ENCODE measurements at regions not wholly inside any gene's neighbourhood (a gene's known extent, or its start where the extent isn't known, plus 50 kb on each side); places are given as distances from the start of the nearest gene placed in this dataset.

DNA sequence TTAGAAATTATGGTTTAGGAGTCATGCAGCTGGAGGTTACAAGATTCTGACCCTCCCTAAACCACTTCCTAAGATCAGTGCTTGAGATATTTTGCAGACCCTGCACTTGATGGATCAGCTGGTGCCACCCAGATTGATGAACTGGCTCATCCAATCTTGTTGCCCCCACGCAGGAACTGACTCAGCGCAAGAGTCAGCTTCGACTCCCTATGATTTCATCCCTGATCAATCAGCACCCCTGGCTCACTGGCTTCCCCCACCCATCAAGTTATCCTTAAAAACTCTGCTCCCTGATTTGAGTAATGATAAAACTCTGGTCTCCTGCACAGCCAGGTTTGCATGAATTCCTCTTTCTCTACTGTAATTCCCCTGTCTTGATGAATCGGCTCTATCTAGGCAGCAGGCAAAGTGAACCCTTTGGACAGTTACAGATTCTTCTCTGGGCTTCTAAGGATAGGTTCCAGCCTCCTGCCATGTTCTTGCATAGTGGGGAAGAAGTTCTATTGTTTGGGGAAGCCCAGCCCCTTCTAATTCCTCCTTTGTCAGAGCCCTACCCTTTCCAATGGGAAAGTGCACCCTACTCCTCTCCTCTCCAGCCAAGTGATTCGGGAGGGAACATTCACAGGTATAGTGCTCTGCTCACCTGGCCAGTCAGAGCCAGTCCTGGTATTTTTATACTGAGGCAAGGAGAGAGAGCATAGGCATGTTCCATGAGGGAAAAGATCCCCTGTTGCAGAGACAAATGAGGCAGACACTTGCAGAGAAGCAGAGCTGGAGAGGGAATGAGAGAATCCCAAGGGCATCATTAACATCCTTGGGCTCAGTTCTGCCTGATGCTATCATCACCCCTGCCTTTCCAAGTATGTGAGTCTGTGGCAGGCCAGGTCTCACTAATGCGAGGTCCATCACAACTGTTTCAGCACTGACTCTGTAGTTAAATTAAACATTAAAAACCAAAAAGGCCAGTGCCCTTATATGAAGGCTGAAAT lies 224.4 kb upstream of the GALNT17 start:
- no peak for DNase-seq

- DNase-seq = no peak
Observed at GRCh38 chr7:70913924-70914323, 218.0 kb upstream of the GALNT17 start.

DNA sequence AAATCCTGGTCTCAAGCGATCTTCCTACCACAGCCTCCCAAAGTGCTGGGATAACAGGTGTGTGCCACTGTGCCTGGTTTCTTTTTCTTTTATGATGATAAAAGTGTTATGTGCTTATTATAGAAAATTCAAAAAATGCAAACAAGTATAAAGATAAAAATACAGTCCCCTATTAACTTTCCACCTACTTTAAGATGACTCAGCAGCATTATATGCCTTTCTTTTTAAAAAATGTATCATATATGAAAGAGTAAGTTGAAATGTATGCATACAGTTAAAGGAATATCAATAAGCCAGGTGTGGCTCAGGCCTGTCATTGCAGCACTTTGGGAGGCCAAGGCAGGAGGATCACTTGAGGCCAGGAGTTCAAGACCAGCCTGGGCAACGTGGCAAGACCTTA lies 216.9 kb upstream of the GALNT17 start:
- DNase-seq = no peak

- no peak for DNase-seq
Observed at GRCh38 chr7:70919481-70920073, 212.4 kb upstream of the GALNT17 start.

DNA sequence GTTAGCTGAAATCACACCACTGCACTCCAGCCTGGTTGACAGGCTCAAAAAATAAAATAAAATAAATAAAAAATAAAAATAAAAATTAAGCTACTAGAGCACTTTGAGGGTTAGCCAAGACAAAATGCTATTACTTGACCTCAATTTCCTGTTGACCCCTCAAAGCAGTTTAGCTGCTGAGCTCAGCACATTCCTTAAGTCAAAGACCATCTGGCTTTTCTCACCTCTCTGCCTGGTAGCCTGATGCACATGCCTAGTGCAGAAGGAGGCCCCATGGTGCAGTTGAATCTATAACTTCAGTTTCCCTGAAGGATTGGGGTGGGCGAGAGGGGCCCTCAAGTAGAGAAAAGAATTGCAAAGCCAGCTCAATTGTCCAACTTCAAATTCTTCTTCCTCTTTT lies 211.1 kb upstream of the GALNT17 start:
- DNase-seq = no peak

GRCh38 chr7:70923181-70923845 lies 208.6 kb upstream of the GALNT17 start:
- no peak for DNase-seq

GRCh38 chr7:70925411-70926115 lies 206.4 kb upstream of the GALNT17 start:
- DNase-seq = no peak

GRCh38 chr7:70926666-70927065 lies 205.3 kb upstream of the GALNT17 start:
- no peak for DNase-seq

- no peak for DNase-seq
Observed at GRCh38 chr7:70935311-70935710, 196.6 kb upstream of the GALNT17 start.

DNA sequence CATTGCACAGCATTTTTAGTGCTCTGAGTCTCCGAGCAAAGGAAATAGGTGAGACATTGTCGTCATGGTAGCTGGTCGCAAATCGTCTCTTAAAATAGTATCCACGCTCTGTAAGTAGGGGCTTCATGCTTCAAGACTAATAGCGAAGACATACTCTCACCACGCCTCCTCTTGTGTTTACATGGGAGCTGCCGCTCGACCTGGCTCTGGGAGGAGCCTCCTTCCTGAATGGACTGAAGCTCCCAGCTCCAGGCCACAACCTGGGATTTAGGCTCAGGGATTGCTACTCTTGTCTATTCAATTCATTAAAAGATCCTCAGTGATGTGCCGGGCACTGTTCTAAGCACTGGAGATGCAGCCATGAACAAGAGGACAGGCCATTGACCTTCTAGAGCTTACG lies 196.1 kb upstream of the GALNT17 start:
- DNase-seq = no peak

GRCh38 chr7:70937424-70937823 lies 194.5 kb upstream of the GALNT17 start:
- DNase-seq = no peak

- DNase-seq = no peak
Observed at GRCh38 chr7:70940597-70940996, 191.3 kb upstream of the GALNT17 start.

GRCh38 chr7:70942791-70943190 lies 189.2 kb upstream of the GALNT17 start:
- DNase-seq = no peak

DNA sequence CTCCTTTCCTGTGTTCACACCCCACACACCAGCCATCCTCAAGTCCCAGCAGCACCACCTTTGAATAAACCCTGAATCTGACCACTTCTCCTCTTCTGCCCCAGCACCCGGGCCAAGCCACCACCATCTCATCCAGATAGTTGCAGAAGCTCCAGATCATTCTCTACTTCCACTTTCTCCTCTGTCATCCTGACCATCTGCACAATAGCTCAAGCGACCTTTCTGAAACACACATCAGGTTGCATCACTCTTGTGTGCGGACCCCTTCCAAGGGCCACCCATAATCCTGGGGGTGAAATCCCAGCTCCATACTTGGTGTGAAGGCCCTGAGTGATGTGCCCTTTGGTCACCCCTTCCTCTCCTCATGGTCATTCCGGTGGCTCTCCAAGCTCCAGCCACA lies 187.4 kb upstream of the GALNT17 start:
- DNase-seq = no peak

DNA sequence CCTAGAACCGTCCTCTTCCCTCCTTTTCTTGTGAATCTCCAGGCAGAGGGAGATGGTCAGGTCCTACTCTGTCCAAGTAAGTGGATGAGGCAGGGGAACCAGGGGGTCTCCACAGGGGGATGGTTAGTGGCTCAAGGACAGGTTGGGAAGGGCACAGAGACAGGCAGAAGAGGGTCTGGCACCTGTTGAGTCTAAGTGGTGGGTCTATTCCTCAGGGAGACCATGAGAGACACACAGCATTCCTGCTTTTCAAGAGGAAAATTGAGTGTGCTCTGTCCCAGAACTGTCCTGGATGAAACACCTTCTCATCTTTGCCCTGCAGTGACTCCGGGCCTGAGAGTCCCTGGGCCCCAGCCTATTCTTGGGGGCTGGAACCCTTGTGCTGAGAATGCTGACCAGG lies 184.8 kb upstream of the GALNT17 start:
- no peak for DNase-seq

GRCh38 chr7:70949862-70950261 lies 182.1 kb upstream of the GALNT17 start:
- no peak for DNase-seq

- no peak for DNase-seq
Observed at GRCh38 chr7:70951271-70951962, 180.5 kb upstream of the GALNT17 start.

DNA sequence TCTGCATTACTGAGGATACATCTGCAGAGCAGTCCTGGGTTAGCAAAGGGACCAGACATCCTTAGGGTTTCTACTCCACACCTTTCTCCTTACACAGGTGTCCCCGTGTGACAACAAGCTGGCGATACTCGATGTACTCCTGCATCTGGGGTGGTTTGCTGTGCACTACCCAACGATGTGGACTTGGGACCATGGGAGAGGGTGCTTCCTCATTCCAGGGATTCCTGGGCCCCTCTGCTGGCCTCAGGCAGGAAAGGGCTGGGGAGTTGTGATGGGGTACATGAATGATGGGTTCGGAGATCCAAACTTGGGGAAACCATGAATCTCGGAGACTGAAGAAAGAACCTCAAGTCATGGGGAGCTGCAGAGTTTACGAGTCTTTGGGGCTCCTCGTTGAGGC lies 179.6 kb upstream of the GALNT17 start:
- no peak for DNase-seq

DNA sequence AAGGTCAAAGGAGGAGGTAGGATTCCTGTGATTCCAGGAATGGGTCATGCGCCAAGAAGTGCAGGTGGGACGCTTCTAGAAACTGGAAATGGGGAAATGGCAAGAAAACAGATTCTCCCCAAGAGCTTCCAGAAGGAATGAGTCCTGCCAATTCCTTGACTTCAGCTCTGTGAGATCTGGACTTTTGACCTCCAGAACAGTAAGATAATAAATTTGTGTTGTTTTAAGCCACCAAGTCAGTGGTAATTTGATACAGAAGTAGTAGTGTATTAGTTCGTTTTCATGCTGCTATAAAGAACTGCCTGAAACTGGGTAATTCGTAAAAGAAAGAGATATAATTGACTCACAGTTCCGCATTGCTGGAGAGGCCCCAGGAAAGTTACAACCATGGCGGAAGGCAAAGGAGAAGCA lies 178.6 kb upstream of the GALNT17 start:
- no peak for DNase-seq

GRCh38 chr7:70953796-70954195 lies 178.1 kb upstream of the GALNT17 start:
- DNase-seq = no peak

DNA sequence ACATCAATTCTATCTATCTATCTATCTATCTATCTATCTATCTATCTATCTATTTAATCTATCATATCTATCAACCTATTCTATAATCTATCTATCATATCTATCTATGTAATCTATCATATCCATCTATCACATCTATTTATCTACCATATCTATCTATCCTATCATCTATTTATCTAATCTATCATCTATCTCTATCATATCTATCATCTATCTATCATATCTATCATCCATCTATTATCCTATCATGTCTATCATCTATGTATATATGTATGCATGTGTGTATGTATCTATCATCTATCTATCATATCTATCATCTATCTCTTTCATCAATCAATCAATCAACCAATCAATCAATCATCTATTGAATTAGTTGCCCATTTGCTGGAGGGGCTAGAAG lies 159.3 kb upstream of the GALNT17 start:
- DNase-seq = no peak

- DNase-seq = no peak
Observed at GRCh38 chr7:70975754-70976153, 156.2 kb upstream of the GALNT17 start.

DNA sequence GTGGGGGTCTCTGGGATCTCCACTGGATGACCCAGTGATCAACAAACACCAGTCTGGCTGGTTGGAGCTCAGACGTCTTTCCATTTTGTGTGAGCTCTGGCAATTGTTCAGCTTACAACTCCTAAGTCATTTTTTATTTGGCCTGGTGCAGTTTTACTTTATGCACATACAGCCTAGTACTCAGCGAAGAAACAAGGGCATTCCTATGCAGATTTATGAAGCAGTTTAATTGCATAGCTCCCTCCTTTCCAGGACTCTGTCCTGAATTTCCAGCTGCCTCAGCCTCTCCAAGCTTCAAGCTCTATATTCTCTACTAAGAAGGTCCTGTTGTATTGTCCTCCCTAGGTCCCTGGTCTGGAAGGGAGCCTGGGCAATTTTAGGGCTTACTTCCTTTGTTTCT lies 145.6 kb upstream of the GALNT17 start:
- DNase-seq = no peak

Data from NCI-H1105 (cell line).